T-cell (primary cell): ENCODE measurements at regions not wholly inside any gene's neighbourhood (a gene's known extent, or its start where the extent isn't known, plus 50 kb on each side); places are given as distances from the start of the nearest gene placed in this dataset.
"Not testable (repeated sequence)": the region's sequence is repeated elsewhere in the genome, so short reads cannot be mapped to it uniquely, and the experiment has no call there.

Experiments
- ATAC-seq, 4 experiments: fragments of 200-7000 bp in 3 of 4; fragments of 150-1000 bp in 1 of 4; cut with Tn5 transposase; replicated peaks in 1 of 4; 1 replicate in 3 of 4; 2 replicates in 1 of 4; pipeline ENCODE4 v1.10.0; 2021; ENCODE audit warnings: moderate library complexity in 3 of 4, mild to moderate bottlenecking in 2 of 4, moderate number of reproducible peaks in 1 of 4
- CTCF ChIA-PET, 2 donors: fragments of 300-600 bp; sonication (Branson Sonifier 250); formaldehyde crosslinking; loops; one replicate each; lab custom pipeline; 2022; ENCODE audit warnings: antibody characterized with exemption in 2 of 2; lab: Charles Lee
- POLR2A ChIA-PET, 2 donors: fragments of 300-600 bp; sonication (Branson Sonifier 250); formaldehyde crosslinking; loops; one replicate each; lab custom pipeline; 2022; ENCODE audit warnings: antibody characterized with exemption in 2 of 2; lab: Charles Lee
- DNase-seq, 35 experiments: peaks; one replicate each; pipeline versions ENCODE4 v3.0.0 to v3.0.0-alpha.2; 2013 to 2023
- H3K27ac ChIP-seq: one replicate; pipeline ENCODE4 v1.5.1; 2013; ENCODE audit warnings: low read length
- H3K27me3 ChIP-seq, 2 experiments: replicated peaks in 1 of 2; 1 replicate in 1 of 2; 2 replicates in 1 of 2; pipeline versions ENCODE4 v1.6.1 to v1.7.0; 2013; ENCODE audit warnings: low read length in 1 of 2, mixed read lengths in 1 of 2; ENCODE audit not compliant: control insufficient read depth in 2 of 2, insufficient read depth in 2 of 2; ENCODE audit errors: extremely low read depth in 1 of 2
- H3K36me3 ChIP-seq, 2 donors: 1 replicate in 1 of 2; 2 replicates in 1 of 2; pipeline versions ENCODE4 v1.6.1 to v1.7.0; 2013; ENCODE audit warnings: low read length in 1 of 2; ENCODE audit not compliant: control insufficient read depth in 2 of 2, insufficient read depth in 1 of 2; ENCODE audit errors: extremely low read depth in 1 of 2
- H3K4me1 ChIP-seq, 2 experiments: 1 replicate in 1 of 2; 2 replicates in 1 of 2; pipeline versions ENCODE4 v1.6.1 to v1.7.0; 2013; ENCODE audit warnings: low read length in 2 of 2, mixed read lengths in 1 of 2; ENCODE audit not compliant: insufficient read depth in 2 of 2, control insufficient read depth in 1 of 2; ENCODE audit errors: extremely low read depth in 1 of 2
- H3K4me3 ChIP-seq, 2 donors: 1 replicate in 1 of 2; 2 replicates in 1 of 2; pipeline versions ENCODE4 v1.5.1 to v1.7.0; 2013; ENCODE audit warnings: mild to moderate bottlenecking in 2 of 2, low read length in 1 of 2, moderate library complexity in 1 of 2; ENCODE audit not compliant: control insufficient read depth in 1 of 2; ENCODE audit errors: extremely low read depth in 1 of 2
- H3K9me3 ChIP-seq: 2 replicates; pipeline ENCODE4 v1.7.0; 2013
- H3K27ac Mint-ChIP-seq, 2 donors: one replicate each; pipeline ENCODE4 v1.8.0; 2020 to 2021; ENCODE audit warnings: mild to moderate bottlenecking in 2 of 2, mixed read lengths in 2 of 2
- H3K27me3 Mint-ChIP-seq, 2 donors: one replicate each; pipeline ENCODE4 v1.8.0; 2021 to 2022; ENCODE audit warnings: mixed read lengths in 2 of 2
- H3K36me3 Mint-ChIP-seq: one replicate; pipeline ENCODE4 v1.8.0; 2021; ENCODE audit warnings: mixed read lengths
- H3K4me1 Mint-ChIP-seq, 3 donors: one replicate each; pipeline ENCODE4 v1.8.0; 2020 to 2022; ENCODE audit warnings: mixed read lengths in 3 of 3, mild to moderate bottlenecking in 1 of 3
- H3K4me3 Mint-ChIP-seq, 3 donors: one replicate each; pipeline ENCODE4 v1.8.0; 2020 to 2022; ENCODE audit warnings: mild to moderate bottlenecking in 3 of 3, mixed read lengths in 3 of 3, moderate library complexity in 3 of 3
- H3K9me3 Mint-ChIP-seq, 3 donors: one replicate each; pipeline ENCODE4 v1.8.0; 2020 to 2022; ENCODE audit warnings: mixed read lengths in 3 of 3
- WGBS: methylation state at CpG from one replicate; pipeline ENCODE4 v1.1.5; 2013; ENCODE audit warnings: missing lambda C conversion rate; ENCODE audit not compliant: insufficient coverage; 5-methylcytosine and 5-hydroxymethylcytosine counted together

DNA sequence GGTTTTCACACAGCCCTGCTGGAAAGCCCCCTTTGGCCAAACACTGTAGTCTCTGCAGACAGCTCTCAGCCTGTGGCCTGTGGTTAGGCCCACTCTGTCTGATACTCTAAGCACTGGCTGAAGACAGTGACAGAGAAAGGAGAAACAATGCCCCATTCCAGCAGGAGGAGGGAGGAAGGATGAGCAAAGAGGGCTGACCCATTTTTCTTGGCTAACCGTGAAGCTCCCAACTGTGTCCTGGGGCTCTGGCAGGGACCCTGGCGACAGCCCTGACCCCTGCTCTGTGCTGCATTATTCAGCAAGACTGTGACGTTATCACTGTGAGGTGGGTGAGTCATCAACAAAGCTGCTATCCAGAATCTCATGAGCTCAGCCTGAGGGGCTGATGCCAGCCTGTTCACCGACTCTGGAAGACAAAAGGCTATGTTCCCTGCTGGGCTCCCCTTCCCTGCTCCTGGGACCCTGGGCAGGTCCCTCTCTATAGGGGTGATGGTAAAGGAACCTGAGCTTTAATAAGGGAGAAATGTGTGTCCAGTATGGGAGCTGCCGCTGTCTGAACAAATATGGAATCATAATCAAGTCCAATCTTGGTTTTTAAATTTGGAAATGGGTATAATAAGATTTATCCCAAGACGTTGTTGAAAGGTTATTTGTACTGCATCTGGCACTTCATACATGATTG lies 107.0 kb downstream of the RHOU start:
- no peaks in the 10 kb centered on the region for H3K9me3 ChIP-seq
- no peak overlapping the region for H3K4me3 ChIP-seq
- no peak for ATAC-seq
- no peak overlapping the region for H3K27ac ChIP-seq
- H3K36me3 Mint-ChIP-seq = peaks cover 3% of the 10 kb centered on the region
- ChIA-PET CTCF (interaction anchor here in 1 of 2 donors (0.7 kb wide), 1 partner anchor 10 kb away, joined by 3 read pairs; no protein-coding TSS in a partner anchor), POLR2A (no interaction called here)
- no peak for DNase-seq
- H3K27me3 Mint-ChIP-seq = no peaks in the 10 kb centered on the region
- no peak overlapping the region for H3K4me3 Mint-ChIP-seq
- no peak overlapping the region for H3K27ac Mint-ChIP-seq
- 58% methylated on average over 2 of the region's 6 CpGs for WGBS
- H3K27me3 ChIP-seq = no peaks in the 10 kb centered on the region
- no peaks in the 10 kb centered on the region for H3K4me1 ChIP-seq
- peaks cover 0 to 13% (median 9%) of the 10 kb centered on the region in 3 donors for H3K9me3 Mint-ChIP-seq
- no peaks in the 10 kb centered on the region for H3K4me1 Mint-ChIP-seq
- no peaks in the 10 kb centered on the region for H3K36me3 ChIP-seq

GRCh38 chr1:228845101-228845500 lies 109.8 kb downstream of the RHOU start:
- DNase-seq (no peak), ATAC-seq (no peak)
- peaks cover 0 to 2% of the 10 kb centered on the region in 2 experiments for H3K27me3 ChIP-seq
- Mint-ChIP-seq H3K9me3 (peaks cover 0 to 13% (median 9%) of the 10 kb centered on the region in 3 donors), H3K27me3 (no peaks in the 10 kb centered on the region), H3K4me1 (no peaks in the 10 kb centered on the region), H3K36me3 (peaks cover 3% of the 10 kb centered on the region), H3K4me3 (no peak overlapping the region), H3K27ac (no peak overlapping the region)
- CTCF ChIA-PET = interaction anchor here in 1 of 2 donors (0.6 kb wide), 1 partner anchor 96 kb away, joined by 3 read pairs; no protein-coding TSS in a partner anchor
- H3K9me3 ChIP-seq = no peaks in the 10 kb centered on the region
- 88% methylated on average over 7 of the region's 8 CpGs for WGBS
- POLR2A ChIA-PET = no interaction called here
- no peak overlapping the region for H3K27ac ChIP-seq
- no peak overlapping the region for H3K4me3 ChIP-seq
- no peaks in the 10 kb centered on the region for H3K4me1 ChIP-seq
- no peaks in the 10 kb centered on the region for H3K36me3 ChIP-seq

- H3K27ac ChIP-seq = no peak overlapping the region
- H3K9me3 Mint-ChIP-seq = peaks cover 0 to 13% (median 9%) of the 10 kb centered on the region in 3 donors
- H3K4me3 Mint-ChIP-seq = no peak overlapping the region
- H3K27me3 Mint-ChIP-seq = no peaks in the 10 kb centered on the region
- H3K36me3 Mint-ChIP-seq = peaks cover 3% of the 10 kb centered on the region
- H3K36me3 ChIP-seq = no peaks in the 10 kb centered on the region
- H3K4me1 ChIP-seq = no peaks in the 10 kb centered on the region
- DNase-seq (no peak), ATAC-seq (no peak)
- no peaks in the 10 kb centered on the region for H3K4me1 Mint-ChIP-seq
- no peaks in the 10 kb centered on the region for H3K9me3 ChIP-seq
- H3K4me3 ChIP-seq = no peak overlapping the region
- WGBS = 83% methylated on average over 1 of the region's 1 CpG
- ChIA-PET POLR2A (no interaction called here), CTCF (no interaction called here)
- no peak overlapping the region for H3K27ac Mint-ChIP-seq
- H3K27me3 ChIP-seq = peaks cover 0 to 2% of the 10 kb centered on the region in 2 experiments
Measured at GRCh38 chr1:228846952-228847351, 111.7 kb downstream of the RHOU start.

DNA sequence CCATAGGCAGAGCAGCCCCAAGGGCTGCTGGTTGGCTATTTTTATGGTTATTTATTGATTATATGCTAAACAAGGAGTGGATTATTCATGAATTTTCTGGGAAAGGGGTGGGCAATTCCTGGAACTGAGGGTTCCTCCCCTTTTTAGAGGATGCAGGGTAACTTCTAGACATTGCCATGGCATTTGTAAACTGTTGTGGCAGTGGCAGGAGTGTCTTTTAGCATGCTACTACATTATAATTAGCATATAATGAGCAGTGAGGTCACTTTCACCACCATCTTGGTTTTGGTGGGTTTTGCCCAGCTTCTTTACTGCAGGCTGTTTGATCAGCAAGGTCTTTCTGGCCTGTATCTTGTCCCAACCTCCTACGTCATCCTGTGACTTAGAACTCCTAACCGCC lies 112.2 kb downstream of the RHOU start:
- H3K27me3 Mint-ChIP-seq, DNase-seq, H3K4me3 ChIP-seq, H3K27ac Mint-ChIP-seq, H3K9me3 ChIP-seq, H3K4me3 Mint-ChIP-seq, H3K4me1 Mint-ChIP-seq, H3K27me3 ChIP-seq, H3K36me3 ChIP-seq, H3K27ac ChIP-seq, CTCF ChIA-PET, H3K36me3 Mint-ChIP-seq, ATAC-seq, POLR2A ChIA-PET, H3K4me1 ChIP-seq: not testable (repeated sequence)
- H3K9me3 Mint-ChIP-seq = peaks cover 0 to 13% (median 8%) of the 10 kb centered on the region in 3 donors
- 100% methylated on average over 2 of the region's 2 CpGs for WGBS

DNA sequence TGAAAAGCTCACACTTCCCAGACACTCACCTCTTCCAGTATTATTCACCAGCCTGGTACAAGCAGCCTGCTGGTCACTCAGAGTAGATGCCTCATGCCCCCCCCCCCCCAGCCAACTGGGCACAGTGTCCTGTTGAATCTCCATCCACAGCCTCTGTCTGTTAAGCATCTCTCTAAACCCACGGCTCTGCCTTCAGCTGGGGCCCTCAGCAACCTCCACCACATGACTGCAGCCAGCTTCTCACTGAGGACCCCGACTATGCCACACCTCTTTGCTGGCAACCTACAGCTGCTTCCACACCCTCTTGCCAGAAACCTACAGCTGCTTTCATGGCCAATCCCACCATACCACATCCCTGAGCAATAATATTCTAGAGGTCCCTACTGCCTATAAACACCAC lies 113.1 kb downstream of the RHOU start:
- Mint-ChIP-seq H3K4me1 (no peaks in the 10 kb centered on the region), H3K27ac (no peak overlapping the region), H3K36me3 (peaks cover 1% of the 10 kb centered on the region), H3K27me3 (no peaks in the 10 kb centered on the region), H3K9me3 (peaks cover 0 to 5% (median 1%) of the 10 kb centered on the region in 3 donors), H3K4me3 (no peak overlapping the region)
- DNase-seq (no peak), ATAC-seq (no peak)
- POLR2A ChIA-PET = interaction anchor here in 1 of 2 donors (0.6 kb wide), 1 partner anchor 63 kb away, joined by 7 read pairs; no protein-coding TSS in a partner anchor
- 50% methylated on average over 2 of the region's 2 CpGs for WGBS
- CTCF ChIA-PET = no interaction called here
- Histone ChIP-seq H3K36me3 (no peaks in the 10 kb centered on the region), H3K4me1 (no peaks in the 10 kb centered on the region), H3K27me3 (peaks cover 0 to 2% of the 10 kb centered on the region in 2 experiments), H3K4me3 (no peak overlapping the region), H3K27ac (no peak overlapping the region), H3K9me3 (no peaks in the 10 kb centered on the region)

GRCh38 chr1:228849011-228849541 lies 113.8 kb downstream of the RHOU start:
- H3K4me1 ChIP-seq = no peaks in the 10 kb centered on the region
- H3K27ac Mint-ChIP-seq = no peak overlapping the region
- H3K27me3 ChIP-seq = peaks cover 0 to 2% of the 10 kb centered on the region in 2 experiments
- H3K4me1 Mint-ChIP-seq = no peaks in the 10 kb centered on the region
- no peaks in the 10 kb centered on the region for H3K36me3 Mint-ChIP-seq
- ATAC-seq = no peak
- no peaks in the 10 kb centered on the region for H3K9me3 ChIP-seq
- no peak overlapping the region for H3K27ac ChIP-seq
- peaks cover 0 to 4% (median 0%) of the 10 kb centered on the region in 3 donors for H3K9me3 Mint-ChIP-seq
- no peak overlapping the region for H3K4me3 Mint-ChIP-seq
- H3K27me3 Mint-ChIP-seq = no peaks in the 10 kb centered on the region
- H3K4me3 ChIP-seq = no peak overlapping the region
- no peaks in the 10 kb centered on the region for H3K36me3 ChIP-seq
- POLR2A ChIA-PET = no interaction called here
- WGBS = 56% methylated on average over 1 of the region's 3 CpGs
- CTCF ChIA-PET = no interaction called here
- DNase-seq = no peak
